ENCODE measurements at regions not wholly inside any gene's neighbourhood (a gene's known extent, or its start where the extent isn't known, plus 50 kb on each side); places are given as distances from the start of the nearest gene placed in this dataset.

GRCh38 chr4:100695871-100696270 is 178.0 kb upstream of the EMCN start:
- TF ChIP-seq, protein P1, sequence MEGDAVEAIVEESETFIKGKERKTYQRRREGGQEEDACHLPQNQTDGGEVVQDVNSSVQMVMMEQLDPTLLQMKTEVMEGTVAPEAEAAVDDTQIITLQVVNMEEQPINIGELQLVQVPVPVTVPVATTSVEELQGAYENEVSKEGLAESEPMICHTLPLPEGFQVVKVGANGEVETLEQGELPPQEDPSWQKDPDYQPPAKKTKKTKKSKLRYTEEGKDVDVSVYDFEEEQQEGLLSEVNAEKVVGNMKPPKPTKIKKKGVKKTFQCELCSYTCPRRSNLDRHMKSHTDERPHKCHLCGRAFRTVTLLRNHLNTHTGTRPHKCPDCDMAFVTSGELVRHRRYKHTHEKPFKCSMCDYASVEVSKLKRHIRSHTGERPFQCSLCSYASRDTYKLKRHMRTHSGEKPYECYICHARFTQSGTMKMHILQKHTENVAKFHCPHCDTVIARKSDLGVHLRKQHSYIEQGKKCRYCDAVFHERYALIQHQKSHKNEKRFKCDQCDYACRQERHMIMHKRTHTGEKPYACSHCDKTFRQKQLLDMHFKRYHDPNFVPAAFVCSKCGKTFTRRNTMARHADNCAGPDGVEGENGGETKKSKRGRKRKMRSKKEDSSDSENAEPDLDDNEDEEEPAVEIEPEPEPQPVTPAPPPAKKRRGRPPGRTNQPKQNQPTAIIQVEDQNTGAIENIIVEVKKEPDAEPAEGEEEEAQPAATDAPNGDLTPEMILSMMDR (IDR thresholded peaks at IDR 0.05; ENCODE audit: borderline replicate concordance, extremely low read depth, low read length, poor library complexity, severe bottlenecking): no peak
- no peak for TF ChIP-seq EZH2 (IDR thresholded peaks at IDR 0.05; ENCODE audit: borderline replicate concordance, low read depth, low read length, severe bottlenecking)
